IPS-NIHi7 (cell line): ENCODE measurements at regions not wholly inside any gene's neighbourhood (a gene's known extent, or its start where the extent isn't known, plus 50 kb on each side); places are given as distances from the start of the nearest gene placed in this dataset.
A peak's percentile ranks its signal among the peaks of the same experiment; 100 is the strongest.
"Not testable (repeated sequence)": the region's sequence is repeated elsewhere in the genome, so short reads cannot be mapped to it uniquely, and the experiment has no call there.

Experiments
- DNase-seq: peaks from one replicate; pipeline ENCODE4 v3.0.0; 2012; ENCODE audit warnings: mixed read lengths; ENCODE audit errors: extremely low spot score

DNA sequence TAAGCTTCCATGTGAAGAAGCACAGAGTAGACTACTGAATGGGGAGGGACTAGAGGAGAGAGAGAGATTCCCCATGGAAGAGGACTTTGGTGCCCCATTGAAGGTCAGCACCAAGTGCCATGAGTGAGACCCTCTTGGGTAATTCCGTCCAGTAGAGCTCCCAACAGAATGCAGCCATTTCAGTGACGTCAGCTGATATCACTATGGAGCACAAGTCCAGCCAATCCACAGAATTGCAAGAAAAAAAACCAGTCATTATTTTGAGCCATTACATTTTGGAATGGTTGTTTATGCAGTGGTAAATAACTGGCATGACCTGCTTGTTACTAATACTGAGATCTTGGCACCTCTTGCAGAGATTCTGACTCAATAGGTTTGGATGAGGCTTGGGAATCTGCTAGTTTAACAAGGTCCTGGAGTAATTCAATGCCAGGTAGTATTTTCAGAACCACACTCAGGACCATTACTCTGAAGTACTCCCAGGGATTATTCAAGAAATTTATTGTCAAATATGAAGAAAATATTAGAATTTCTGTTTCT, 52.6 kb upstream of the SP8 start:
- no peak for DNase-seq

DNA sequence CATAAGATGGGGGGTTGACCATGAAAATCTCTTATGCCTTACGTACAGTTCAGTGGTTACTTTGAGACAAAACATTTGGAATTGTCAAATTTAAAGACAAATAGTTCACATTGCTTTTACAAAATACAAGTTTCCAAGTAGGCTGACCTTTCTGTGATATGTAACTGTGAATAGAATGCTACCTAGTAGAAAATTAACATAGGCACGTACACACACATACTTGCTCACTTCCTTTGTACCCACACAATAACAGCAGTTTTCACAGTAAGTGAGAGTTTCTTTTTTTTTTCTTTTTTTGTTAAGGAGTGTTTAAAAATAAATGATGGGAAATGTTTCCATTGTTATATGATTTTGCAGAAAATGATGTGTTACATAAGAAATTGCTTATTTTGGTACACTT, 53.3 kb upstream of the SP8 start:
- no peak for DNase-seq

DNA sequence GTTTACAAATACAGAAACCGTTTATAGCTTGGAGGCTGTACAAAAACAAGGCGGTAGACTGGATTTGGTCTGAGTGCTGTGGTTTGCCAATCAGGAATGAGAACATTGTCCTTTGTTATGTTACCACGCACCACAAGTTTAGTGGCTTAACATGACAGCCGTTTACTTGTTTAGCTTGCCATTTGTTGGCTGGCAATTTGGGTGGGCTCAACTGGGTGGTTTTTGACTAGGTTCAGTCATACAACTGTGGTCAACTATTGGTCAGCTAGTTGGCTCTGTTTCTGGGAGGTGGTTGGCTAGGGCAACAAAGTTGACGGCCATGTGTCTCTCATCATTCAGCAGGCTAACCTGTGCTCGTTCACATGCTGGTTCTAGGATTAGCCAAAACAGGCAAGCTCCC, 60.1 kb upstream of the SP8 start:
- DNase-seq, result no peak

DNA sequence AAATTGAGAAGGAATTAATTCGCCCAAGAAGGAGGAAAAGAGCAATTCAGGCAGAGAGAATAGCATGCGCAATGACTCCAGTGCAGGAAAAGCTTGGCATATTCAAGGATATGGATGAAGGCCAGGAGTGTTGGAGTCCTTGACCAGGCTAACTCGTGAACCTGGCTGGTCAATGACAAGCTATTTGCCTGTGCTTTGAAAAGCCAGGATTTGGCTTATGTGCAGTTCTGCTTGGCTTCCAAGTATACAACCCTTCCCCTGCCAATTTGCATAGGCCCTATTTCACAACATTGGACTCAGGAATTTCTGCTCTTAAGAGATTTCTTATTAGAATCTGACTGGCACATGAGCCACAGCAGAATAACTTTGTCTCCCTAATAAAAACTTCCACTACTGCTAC, 72.3 kb upstream of the SP8 start:
- DNase-seq, result no peak

DNA sequence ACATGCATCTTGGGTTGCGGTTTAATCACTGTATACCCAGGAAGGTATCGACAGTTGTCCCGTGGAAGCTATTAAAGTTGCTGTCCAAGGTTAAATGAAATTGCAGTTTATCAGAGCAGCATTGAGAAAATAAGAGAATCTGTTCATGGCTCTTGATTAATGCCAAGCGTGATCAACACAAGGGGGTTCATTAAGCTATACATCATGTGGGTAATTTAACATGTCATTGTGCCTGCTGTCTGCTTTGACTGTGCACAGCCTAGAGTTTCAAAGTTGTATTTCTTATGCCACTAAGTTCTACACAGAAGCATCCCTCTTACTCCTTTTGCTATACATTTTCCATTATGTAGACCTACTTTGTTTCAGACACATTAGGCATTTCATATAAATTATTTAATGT, 74.8 kb upstream of the SP8 start:
- no peak for DNase-seq

DNA sequence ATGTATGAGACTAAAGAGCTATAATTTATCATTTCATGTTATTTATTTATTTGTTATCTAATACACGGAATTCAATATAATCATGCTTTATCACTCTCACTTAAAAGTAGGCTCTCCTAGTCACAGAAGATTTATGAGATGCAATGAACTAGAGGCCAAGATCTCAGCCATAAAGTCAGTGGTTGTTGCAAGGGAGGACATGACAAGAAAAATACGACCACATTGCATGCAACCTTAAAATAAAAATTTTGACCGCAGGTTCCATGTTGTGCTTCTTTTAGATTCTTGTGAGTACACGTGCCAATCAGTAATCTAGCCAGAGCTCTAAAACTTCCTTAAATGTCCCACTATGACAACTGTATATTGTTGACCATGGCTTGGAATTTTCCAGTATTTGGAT, 75.9 kb upstream of the SP8 start:
- no peak for DNase-seq

DNA sequence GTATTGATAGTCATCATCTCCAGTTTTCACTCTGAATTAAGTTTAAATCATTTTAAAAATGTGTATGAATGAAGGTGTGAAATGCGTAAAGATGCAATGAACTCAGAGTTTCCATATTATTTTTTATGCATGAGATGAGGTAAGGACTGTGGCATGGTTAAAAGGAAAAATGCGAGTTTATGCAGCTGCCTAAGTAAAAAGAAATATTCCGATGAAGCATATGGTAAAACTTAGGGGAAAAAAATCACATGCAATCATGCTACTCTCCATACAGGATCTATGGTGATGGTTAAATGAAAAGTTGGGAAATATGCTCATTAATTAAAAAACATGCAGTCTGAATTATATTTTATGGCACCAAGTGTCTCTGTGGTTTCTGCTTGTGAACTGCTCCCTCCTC, 77.5 kb upstream of the SP8 start:
- DNase-seq, result no peak

DNA sequence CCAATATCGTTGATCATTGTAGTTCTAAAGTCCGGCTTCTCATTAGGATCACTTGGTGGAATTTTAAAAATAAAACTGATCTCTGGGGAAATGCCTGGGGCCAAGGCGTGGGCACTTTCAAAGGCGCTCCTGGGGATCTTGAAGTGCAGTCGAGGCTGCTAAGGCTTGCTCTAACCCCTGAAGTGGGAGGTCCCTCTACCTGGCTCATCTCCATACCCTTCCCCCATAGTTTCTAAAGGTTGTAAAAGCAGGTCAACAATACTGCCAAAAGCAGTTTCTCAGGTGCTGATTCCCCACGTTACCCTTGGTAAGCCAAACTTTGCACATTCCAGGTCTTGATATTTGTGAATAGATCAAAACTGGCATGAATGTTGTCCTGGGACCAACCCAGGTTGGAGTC, 79.0 kb upstream of the SP8 start:
- DNase-seq, result peak; percentile 22

DNA sequence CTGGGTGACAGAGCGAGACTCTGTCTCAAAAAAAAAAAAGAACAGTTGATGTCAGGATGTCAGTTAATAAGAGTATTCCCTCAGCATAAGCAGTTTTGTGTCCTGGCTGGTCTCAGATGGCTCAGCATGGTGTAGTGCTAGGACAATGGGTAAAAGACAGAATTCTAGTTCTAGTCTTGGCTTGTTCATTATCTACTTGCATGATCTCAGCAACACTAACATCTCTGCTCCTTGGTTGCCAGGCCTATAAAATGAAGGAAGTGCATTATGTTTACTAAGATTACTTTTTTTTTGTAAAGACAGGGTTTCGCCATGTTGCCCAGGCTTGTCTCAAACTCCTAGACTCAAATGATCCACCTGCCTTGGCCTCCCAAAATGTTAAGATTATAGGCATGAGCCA, 84.3 kb upstream of the SP8 start:
- no peak for DNase-seq

DNA sequence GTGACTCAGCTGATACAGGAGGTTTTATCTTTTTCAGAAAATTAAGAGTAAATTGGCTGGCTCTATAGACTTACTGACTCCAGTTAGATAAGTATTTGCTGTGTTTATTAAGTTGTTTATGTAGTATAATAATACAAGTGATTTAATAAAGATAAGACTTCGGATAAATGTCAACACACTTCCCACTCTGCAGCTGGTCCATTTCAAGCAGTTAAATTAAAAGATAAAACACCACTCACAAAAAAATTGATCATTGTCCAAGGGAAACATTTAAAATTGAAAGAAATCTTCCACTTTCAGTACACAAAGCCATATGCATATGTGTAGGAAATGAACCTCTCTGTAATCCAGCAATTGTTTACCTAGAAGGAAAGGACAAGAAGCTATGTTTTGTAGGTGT, 106.1 kb upstream of the SP8 start:
- no peak for DNase-seq

DNA sequence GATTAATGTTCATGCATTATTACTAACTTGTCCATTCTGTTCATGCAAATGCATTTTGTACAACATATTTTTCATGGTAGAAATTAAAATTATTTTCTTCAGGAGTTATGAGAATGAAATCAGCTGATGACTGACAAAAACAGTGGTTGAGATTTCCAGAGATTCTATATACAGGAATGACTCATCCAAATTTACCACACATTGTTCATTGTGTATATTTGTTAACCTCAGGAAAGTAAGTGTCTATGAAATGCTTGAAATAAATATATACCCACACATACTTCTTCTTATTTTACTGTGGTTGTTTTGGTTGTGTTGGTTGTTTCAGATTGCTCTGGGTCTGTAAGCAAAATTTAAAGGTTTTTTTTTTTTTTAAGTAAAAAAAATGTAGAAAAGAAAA, 108.1 kb upstream of the SP8 start:
- DNase-seq, result no peak

DNA sequence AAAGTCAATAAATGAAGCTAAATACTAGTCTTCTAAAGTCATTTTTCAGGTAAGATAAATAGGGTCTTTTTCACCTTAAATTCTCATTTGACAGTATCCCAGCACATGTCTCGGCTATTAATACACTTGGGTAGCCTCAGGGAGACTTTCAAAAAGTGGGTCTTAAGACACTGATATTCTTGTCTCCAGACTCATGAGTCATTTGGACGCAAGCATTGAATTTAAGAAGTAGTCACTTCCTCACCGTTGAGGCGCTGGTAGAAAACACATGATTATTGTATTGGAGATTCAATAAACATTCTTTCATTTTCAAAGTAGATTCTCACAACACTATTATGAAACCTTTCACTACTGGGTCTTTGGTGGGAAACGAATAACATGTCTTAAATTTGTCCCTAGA, 108.9 kb upstream of the SP8 start:
- no peak for DNase-seq

DNA sequence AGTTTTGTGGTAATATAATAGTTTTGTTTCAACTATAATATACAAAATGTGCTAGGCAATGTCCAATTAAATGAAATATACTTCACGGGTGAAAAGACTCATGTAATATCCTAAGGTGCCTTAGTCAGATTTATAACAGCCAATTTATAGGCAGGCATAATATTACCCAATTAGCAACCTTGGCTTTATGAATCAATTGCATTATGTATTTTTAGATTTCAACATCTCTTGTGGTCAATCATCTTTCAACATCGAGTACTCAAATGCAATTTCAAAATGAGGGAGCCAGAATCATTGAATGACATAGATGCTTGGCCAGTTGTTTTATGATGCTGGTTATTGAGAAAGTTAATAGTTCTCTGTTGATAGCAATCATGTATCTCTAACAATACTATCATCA, 110.3 kb upstream of the SP8 start:
- no peak for DNase-seq

DNA sequence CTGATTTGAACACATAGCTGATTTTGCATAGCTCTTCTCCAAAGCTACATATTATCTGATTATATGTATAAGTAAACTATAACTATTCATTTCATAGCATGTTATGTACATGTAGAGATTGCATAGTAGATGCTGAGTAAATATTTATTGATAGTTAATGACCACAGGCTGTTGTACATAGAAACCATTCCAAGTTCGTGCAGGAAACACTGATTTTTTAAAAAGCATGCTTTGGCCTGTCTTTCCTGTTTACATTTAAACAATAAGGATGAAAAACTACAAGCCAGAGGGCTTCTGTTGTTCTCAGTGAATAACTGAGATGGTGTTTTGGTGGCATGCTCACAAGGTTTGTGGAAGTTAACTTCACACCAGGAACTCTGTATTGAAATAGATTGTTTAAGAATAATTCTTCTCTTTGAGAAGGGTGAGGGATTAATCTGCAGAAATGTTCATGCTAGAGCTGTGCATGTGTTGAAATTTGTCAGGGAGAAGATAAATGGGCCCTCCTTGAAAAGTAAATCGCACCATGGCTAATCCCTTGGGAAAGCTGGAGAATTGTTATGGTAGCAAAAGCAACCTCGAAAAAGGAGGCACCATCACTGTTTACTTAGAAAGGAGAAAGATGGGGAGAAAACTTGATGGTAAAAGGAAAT, 120.2 kb upstream of the SP8 start:
- no peak for DNase-seq

DNA sequence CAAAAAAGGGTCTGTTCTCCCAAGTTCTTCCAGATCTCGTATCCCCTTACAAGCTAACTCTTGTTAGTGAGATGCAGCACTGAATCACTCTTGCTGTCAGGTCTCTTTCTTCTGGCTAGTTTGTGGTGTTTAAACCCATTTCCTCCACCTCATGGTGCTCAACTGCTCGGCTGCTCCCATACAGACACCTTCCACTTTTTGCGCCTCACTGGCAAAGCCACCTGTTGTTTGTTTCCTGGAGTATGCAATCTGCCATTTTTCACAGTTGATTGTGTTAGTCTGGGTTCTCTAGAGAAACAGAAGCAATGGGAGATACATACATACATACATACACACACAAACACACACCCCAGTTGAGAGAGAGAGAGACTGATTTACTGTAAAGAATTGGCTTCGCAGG, 124.4 kb upstream of the SP8 start:
- DNase-seq, result no peak

DNA sequence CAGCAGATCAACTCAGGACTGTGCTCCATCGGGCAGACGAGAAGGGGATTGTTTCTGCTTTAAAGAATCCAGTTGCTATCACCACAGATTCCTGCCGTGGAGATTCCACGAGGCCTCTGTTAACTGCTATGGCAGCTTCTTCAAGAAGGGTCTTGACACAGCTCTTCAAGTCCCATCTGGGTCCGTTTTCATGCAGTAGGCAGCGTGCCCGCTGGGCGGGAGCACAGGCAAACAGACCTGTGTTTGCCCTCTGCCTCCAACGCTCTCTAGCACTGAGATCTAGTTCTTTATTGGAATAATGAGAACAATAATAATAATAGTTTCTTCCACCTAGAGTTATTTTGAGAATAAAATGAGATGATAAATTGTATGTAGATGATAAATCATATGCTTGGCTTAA, 127.2 kb upstream of the SP8 start:
- DNase-seq, result no peak

DNA sequence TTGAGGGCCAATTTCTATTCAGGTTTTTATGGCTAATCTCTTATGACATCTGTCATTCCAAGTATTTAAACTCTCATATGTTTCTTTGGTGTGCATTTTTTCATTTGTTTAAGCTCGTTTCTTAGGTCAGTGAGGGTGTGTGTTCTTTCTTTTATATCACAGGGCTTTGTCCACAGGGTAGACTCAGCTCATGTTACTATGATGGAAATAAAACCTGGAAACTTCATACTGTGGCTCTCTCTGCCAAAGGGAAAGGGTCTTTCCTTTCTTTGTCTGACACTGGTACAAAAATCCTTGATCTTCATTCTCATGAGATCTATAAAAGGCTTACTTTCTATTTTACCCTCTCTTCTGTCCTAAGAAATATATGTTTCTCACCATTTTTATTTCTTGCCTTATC, 129.6 kb upstream of the SP8 start:
- no peak for DNase-seq

DNA sequence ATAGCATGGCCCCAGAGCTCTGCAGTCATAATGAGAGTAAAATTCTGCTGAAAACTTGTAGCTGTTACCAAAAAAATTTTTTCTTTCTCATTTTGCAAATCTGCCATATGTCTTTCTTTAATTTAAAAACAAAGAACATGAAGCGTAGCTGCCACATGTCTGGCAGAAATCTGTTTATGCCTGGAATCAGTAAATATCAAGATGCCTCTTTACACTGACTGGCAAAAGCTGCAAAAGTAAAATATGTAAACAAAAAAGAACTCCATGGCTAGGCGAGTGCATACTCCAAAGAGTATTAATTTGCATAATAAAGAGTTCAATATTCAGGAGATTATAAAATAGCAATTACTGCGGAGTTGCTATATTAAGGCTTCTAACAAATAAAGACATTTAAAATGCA, 130.9 kb upstream of the SP8 start:
- no peak for DNase-seq

DNA sequence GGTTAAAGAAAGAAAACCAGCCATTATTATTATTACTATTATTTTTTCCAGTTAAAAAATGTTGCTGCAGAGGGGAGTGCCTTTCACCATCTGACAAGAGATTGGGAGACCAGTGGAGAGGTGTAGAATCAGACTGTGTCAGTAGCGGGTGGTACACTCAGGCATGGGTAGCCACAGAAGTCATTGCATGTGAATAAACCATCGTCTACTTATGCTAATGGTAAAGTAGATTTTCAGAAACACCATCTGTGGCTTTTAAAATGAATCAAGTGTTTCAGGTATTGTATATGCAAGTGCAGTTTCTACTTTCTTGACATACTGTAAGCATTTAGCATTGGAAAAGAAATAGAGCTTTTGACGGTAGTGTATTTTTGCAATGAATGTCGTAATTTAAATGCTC, 131.5 kb upstream of the SP8 start:
- DNase-seq, result no peak

DNA sequence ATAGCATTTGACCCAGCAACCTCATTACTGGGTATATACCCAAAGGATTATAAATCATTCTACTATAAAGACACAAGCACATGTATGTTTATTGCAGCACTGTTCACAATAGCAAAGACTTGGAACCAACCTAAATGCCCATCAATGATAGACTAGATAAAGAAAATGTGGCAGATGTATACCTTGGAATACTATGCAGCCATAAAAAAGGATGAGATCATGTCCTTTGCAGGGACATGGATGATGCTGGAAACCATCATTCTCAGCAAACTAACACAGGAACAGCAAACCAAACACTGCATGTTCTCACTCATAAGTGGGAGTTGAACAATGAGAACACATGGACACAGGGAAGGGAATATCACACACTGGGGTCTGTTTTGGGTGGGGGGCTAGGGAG, 140.5 kb upstream of the SP8 start:
- DNase-seq, result not testable (repeated sequence)

DNA sequence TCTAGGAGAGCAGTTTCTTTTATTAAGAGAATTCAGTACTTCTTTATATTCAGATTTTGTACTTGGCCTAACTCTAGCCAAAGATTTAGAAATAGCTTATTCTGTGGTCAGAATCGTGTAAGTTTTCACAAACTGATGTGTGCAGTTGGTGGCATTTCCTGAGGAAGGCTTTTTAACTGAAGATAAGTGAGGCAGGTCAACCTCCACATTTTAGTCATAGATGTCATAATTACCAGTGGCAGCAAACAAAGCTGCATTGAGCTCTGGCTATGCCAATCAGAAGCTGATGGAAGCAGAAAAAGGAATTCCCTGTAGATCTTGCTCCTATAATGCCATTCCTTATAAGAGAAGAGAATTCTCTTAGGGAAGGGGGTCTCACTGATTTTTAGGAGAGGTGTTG, 141.3 kb upstream of the SP8 start:
- no peak for DNase-seq

DNA sequence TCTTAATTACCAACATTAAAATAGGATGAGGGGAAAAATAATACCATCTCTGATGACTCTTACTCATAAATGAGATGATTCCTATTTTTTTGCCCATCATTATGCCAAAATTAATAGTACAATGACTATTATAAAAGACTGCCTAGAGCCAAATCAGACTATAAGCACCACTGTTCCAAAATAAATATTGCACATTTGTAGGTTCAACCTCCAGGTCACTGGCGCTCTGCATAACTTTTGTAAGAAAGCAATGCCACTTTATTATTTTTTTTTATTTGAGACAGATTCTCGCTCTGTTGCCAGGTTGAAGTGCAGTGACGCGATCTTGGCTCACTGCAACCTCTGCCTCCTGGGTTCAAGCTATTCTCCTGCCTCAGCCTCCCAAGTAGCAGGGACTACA, 142.5 kb upstream of the SP8 start:
- no peak for DNase-seq

DNA sequence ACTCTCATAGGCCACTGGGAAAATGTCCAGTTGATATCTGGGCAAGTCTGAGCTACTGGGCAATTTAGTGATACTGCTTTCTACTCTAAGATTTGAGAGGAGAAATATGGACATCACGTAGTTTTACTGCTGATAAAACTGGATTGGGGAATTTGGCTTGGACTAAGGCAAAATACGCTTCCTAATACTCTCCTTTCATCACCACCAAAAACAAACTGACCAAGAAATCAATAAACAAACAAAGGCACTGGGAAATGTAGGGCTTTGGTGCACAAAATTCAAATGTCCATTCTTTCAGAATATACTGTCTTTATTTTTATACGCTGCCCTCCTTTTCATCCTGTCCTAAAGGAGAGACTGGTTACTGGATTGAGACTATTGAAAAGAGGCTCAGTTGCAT, 145.1 kb upstream of the SP8 start:
- DNase-seq, result no peak

DNA sequence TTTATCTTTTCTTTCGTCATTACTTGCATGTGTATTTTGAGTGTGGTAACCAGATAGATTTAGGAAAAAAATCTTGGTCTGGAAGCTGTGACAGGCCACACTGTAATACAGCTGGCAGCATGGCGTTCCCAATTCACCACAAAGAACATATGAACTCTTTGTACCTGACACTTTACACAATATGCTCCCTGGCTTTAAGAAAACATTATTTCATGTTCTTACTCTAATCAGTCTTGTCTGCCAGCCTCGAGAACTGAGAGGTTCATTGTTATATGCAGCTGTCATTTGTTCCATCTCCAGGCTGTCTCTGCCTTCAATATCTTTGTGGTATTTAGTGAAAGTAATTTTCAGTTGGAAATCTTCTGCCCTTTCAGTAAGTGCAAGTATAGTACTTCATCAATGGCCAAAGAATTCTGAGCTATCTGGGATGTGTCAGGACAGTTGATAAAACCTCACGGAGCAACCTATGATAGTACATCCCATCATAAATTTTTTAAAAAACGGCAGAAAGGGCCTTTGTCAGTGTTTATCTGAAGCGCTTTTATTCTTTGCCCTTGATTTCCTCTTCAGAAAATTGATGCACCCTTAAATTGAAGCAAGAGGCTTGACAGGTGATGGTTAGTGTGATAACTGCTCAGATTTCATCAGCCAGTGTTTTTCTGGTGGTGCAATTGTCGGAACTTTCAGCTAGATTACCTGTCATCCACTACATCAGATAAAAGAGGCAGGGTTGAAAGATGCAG, 146.3 kb upstream of the SP8 start:
- no peak for DNase-seq
